K562 (cell line): ENCODE measurements at regions not wholly inside any gene's neighbourhood (a gene's known extent, or its start where the extent isn't known, plus 50 kb on each side); places are given as distances from the start of the nearest gene placed in this dataset.

Source experiments
- JUN ChIP-seq, 2 experiments: sonication (generic) in 1 of 2; formaldehyde crosslinking in 1 of 2; IDR thresholded peaks; 2 replicates each; pipeline versions ENCODE4 v1.6.1 to v1.8.0; 2012 to 2022; ENCODE audit warnings: borderline replicate concordance in 2 of 2, mild to moderate bottlenecking in 2 of 2, improper control_type of control experiment in 1 of 2, low read depth in 1 of 2, low read length in 1 of 2, missing genetic modification reagents in 1 of 2
- TF ChIP-seq, protein P1 (sequence below), 2 experiments: fragments of 450-650 bp; formaldehyde crosslinking in 1 of 2; IDR thresholded peaks; 2 replicates each; pipeline versions ENCODE4 v1.4.0 to v1.6.1; 2014 to 2020; ENCODE audit warnings: mild to moderate bottlenecking in 2 of 2, borderline replicate concordance in 1 of 2, low read depth in 1 of 2

DNA sequence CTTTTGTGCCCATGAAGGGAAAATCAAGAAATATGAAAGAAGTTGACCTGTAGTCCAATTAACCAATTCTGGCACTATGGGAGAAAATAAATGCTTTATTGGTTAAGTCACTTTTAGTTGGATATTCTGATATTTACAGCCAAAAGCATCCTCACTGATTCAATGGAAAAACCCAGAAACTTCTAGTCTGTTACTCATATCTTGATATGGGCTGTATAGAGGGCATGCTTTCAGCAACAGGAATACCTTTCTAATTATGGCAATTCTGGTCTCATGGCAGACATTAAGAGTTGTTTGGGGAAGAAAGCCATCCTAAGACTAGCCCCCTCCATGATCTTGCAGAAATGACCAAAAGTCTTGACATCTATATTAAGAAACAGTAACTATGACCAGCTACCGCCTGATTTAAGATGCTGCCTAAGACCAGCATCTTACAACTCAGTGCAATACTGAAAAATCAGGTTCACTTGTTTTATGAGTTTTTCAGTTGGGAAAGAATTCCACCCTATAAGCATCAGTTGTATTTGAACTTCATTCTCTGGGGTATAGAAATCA is 91.5 kb upstream of the VAV3 start:
- TF ChIP-seq, protein P1, sequence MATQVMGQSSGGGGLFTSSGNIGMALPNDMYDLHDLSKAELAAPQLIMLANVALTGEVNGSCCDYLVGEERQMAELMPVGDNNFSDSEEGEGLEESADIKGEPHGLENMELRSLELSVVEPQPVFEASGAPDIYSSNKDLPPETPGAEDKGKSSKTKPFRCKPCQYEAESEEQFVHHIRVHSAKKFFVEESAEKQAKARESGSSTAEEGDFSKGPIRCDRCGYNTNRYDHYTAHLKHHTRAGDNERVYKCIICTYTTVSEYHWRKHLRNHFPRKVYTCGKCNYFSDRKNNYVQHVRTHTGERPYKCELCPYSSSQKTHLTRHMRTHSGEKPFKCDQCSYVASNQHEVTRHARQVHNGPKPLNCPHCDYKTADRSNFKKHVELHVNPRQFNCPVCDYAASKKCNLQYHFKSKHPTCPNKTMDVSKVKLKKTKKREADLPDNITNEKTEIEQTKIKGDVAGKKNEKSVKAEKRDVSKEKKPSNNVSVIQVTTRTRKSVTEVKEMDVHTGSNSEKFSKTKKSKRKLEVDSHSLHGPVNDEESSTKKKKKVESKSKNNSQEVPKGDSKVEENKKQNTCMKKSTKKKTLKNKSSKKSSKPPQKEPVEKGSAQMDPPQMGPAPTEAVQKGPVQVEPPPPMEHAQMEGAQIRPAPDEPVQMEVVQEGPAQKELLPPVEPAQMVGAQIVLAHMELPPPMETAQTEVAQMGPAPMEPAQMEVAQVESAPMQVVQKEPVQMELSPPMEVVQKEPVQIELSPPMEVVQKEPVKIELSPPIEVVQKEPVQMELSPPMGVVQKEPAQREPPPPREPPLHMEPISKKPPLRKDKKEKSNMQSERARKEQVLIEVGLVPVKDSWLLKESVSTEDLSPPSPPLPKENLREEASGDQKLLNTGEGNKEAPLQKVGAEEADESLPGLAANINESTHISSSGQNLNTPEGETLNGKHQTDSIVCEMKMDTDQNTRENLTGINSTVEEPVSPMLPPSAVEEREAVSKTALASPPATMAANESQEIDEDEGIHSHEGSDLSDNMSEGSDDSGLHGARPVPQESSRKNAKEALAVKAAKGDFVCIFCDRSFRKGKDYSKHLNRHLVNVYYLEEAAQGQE (IDR thresholded peaks at IDR 0.05; ENCODE audit: borderline replicate concordance) = no peak
- TF ChIP-seq, protein P1 (CRISPR knock-in tag; IDR thresholded peaks at IDR 0.05; ENCODE audit: low read depth) = no peak
- no peak for TF ChIP-seq JUN (IDR thresholded peaks at IDR 0.05; ENCODE audit: borderline replicate concordance, low read depth, low read length)
- no peak for TF ChIP-seq JUN (CRISPR knock-in tag; IDR thresholded peaks at IDR 0.05; ENCODE audit: borderline replicate concordance)
